ENCODE measurements at regions not wholly inside any gene's neighbourhood (a gene's known extent, or its start where the extent isn't known, plus 50 kb on each side); places are given as distances from the start of the nearest gene placed in this dataset.

DNA sequence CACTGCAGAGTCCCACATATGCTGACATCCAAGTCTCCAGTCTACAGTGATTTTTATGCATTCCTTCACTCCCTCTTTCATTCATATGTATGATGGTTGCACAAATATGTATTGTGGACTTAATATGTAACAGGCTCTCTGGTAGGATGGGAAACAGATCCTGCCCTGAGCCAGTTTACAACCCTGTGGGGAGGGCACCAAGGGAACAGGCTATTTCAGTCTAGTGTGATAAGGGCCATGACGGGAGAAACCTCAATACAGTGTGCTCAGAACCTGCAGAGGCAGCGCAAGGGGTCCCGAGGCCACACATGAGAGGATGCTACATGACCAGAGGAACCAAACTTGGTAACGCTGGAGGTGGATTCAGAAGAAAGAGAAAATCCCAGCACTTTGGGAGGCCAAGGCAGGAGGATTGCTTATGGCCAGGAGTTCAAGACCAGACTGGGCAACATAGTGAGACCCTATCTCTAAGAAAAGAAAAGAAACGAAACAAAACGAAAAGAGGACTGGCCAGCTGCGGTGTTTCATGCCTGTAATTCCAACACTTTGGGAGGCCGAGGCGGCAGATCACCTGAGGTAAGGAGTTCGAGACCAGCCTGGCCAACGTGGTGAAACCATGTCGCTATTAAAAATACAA is 249.8 kb upstream of the JARID2 start:
- TF ChIP-seq GATA3 (IDR thresholded peaks at IDR 0.05; ENCODE audit: low read depth, low read length) (no peak), GATA2 (IDR thresholded peaks at IDR 0.05; ENCODE audit: low read depth, low read length) (no peak)
